ENCODE measurements at regions not wholly inside any gene's neighbourhood (a gene's known extent, or its start where the extent isn't known, plus 50 kb on each side); places are given as distances from the start of the nearest gene placed in this dataset.

GRCh38 chr6:92820601-92821000 is 598.8 kb downstream of the EPHA7 start:
- no peak overlapping the region for H3K4me3 ChIP-seq (ENCODE audit: low read depth, low read length)

DNA sequence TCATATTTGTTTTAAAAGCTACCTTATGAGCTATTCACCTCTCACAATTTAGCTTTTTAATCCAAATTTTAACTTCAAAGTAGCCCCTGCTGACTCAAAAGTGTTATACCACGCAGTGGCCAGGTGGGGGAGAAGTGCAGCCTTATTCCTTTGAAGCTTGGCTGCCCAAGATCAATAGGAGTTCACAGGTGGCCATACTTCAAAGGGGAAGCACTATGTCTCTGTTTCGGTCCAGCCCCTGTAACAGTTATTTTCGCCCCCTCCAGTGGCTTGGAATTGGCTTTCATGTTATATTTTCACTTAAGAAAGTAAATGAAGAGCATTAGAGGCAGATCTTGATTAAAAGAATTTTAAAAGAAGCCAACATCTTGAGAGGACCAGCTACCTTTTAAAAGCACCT is 608.4 kb downstream of the EPHA7 start:
- peak; percentile 64; the same call in 1 of the 2 replicates for TF ChIP-seq CTCF (IDR thresholded peaks at IDR 0.05; ENCODE audit: borderline replicate concordance, insufficient read depth, low read depth, low read length)
- no peak overlapping the region for H3K4me3 ChIP-seq (ENCODE audit: low read depth, low read length)

More at GRCh38 chr6:92820601-92821000, 598.8 kb downstream of the EPHA7 start:
- no peak for TF ChIP-seq CTCF (IDR thresholded peaks at IDR 0.05; ENCODE audit: borderline replicate concordance, insufficient read depth, low read depth, low read length)

DNA sequence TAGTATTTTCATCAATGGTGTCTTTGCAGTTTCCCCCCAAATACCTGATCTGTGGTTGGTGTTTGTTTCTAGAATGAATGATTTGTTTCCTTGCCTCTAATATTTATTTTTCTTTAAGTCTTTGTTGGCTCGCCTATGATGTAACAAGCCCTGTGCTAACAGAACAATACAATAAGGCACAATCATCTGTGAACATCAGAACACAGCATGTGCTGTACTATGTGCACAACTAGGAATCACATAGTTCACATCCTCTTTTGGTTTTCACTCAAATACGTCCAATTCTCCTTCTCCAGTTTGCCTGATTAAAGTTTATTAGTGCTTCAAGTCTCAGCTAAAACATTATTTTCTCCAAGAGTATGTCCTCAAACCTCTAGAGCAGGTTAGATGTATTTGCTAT is 613.1 kb downstream of the EPHA7 start:
- no peak overlapping the region for H3K4me3 ChIP-seq (ENCODE audit: low read depth, low read length)
- TF ChIP-seq CTCF (IDR thresholded peaks at IDR 0.05; ENCODE audit: borderline replicate concordance, insufficient read depth, low read depth, low read length), result no peak

- H3K4me3 ChIP-seq (ENCODE audit: low read depth, low read length), result no peak overlapping the region
- no peak for TF ChIP-seq CTCF (IDR thresholded peaks at IDR 0.05; ENCODE audit: borderline replicate concordance, insufficient read depth, low read depth, low read length)
Measured at GRCh38 chr6:92791403-92791802, 628.0 kb downstream of the EPHA7 start.

DNA sequence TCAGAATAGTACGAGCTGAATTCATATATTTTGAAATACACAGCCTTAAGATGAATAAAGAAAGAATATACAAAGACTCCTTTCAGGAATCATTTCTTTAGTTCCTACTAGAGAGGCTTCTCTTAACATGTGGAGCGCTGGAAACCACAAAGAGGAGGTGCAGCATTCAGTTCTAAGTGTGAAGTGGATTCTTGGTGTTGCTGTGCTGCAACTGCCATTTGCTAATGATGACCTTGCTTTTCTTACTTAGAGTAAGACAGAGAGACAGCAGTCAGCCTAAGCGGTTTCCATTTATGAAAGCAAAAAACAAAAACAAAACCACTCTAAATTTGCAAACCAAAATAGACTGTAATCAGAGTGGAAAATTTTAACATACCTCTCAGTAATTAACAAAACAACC is 629.0 kb downstream of the EPHA7 start:
- TF ChIP-seq CTCF (IDR thresholded peaks at IDR 0.05; ENCODE audit: borderline replicate concordance, insufficient read depth, low read depth, low read length), result no peak
- no peak overlapping the region for H3K4me3 ChIP-seq (ENCODE audit: low read depth, low read length)

DNA sequence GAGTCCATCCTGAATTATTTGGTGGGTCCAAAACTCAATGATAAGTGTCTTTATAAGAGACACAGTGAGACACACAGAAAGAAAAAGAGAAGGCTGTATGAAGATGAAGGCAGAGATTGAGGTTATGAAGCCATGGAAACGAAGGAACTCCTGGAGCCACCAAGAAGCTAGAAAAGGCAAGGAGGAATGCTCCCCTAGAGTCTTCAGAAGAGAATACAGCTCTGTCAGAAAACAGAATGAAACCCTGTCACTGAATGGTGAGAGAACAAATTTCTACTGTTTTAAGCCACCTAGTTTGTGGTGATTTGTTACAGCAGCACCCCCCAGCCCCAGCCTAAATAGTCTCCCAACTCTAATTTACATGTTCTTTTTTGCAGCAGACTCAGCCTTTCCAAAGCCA is 635.1 kb downstream of the EPHA7 start:
- no peak overlapping the region for H3K4me3 ChIP-seq (ENCODE audit: low read depth, low read length)
- no peak for TF ChIP-seq CTCF (IDR thresholded peaks at IDR 0.05; ENCODE audit: borderline replicate concordance, insufficient read depth, low read depth, low read length)

GRCh38 chr6:92779746-92780145 is 639.6 kb downstream of the EPHA7 start:
- TF ChIP-seq CTCF (IDR thresholded peaks at IDR 0.05; ENCODE audit: borderline replicate concordance, insufficient read depth, low read depth, low read length), result no peak
- no peak overlapping the region for H3K4me3 ChIP-seq (ENCODE audit: low read depth, low read length)

All from GM12875 (cell line).